HG03354 (cell line): ENCODE measurements at regions not wholly inside any gene's neighbourhood (a gene's known extent, or its start where the extent isn't known, plus 50 kb on each side); places are given as distances from the start of the nearest gene placed in this dataset.

ENCODE experiments used
- ATAC-seq: cut with Tn5 transposase; IDR thresholded peaks from one replicate; pipeline ENCODE4 v1.9.1; 2021; ENCODE audit warnings: mild to moderate bottlenecking; ENCODE audit not compliant: unreplicated experiment, poor library complexity, severe bottlenecking

DNA sequence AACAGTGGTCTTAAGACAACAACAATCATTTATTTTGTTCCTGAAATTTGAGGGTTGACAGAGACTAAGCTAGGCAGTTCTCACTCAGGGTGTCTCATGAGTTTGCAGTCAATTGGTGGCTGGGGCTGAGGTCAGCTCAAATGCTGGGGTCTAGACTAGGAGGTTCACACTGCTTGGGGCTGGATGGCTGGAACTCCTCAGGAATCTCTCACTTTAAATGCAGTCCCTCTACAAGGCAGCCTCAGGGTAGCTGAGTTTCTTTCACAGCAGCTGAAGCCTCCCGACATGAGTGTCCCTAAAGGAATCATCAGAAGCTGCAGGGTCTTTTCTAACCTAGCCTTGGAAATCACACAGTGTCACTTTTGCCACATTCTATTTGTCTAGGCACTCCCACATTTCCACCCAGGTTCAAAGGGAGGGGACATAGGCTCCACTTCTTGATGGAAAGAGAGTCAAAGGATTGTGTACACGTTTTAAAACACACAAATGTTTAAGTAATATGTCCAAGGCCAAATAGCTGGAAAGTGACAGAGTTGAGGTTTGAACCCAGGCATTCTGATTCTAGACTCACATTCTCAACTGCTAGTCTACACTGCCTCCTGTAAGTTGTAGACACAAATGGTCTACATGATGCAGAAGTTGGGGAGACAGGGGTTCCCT lies 133.8 kb downstream of the ZFP36L2 start:
- ATAC-seq: no peak

DNA sequence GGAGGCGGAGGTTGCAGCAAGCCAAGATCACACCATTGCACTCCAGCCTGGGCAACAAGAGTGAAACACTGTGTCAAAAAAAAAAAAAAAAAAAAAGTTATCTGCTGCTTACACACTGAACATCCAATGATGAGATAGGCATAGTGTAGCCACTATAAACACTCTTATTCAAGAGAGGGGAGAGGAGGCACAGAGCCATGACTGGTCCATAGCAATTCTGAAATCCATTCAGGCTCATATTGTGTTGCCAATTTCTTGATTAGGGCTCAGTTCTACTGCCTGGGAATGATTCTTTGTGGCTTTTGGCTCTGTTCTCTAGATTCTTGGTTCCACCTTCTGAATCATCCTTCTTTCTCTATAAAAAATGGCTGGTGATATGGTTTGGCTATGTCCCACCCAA lies 136.1 kb downstream of the ZFP36L2 start:
- ATAC-seq: no peak

DNA sequence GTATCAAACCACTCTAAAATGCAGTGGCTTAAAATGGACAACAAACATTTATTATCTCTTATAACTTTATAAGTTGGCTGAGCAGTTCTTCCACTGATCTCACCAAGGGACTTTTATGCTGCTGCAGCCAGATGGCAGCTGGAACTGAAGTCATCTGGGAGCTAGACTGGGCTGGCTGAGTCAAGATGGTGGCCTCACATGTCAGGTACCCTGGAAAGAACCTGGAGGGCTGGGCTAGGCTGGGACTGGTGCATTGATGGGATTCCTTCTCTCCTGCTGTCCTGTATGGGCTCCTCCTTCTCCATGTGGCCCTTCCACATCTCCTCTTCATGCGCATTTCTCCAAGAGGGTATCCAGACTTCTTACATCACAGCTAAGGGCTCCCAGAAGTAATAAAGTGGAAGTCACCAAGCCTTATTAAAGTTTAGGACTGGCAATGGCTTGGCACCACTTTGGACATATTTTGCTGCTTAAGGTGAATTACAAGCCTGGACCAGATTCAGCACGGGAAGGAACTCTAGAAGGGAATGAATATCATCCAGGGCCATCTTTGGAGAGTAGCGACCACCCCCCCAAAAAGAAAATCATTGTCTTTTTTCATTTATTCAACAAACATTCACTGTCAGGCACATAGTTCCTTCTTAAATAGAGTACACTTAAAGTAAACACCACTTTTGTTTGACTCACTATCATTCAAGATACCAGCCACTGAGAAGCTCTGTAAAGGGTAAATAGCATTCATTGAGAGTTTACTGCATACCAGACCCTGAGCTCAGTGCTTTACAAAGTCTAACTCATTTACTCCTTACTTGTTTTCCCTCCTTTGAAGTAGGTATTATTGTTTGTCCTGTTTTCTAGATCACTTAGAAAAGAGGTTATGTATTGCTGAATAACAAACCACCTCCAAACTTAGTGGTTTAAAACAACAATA lies 138.0 kb downstream of the ZFP36L2 start:
- no peak for ATAC-seq

DNA sequence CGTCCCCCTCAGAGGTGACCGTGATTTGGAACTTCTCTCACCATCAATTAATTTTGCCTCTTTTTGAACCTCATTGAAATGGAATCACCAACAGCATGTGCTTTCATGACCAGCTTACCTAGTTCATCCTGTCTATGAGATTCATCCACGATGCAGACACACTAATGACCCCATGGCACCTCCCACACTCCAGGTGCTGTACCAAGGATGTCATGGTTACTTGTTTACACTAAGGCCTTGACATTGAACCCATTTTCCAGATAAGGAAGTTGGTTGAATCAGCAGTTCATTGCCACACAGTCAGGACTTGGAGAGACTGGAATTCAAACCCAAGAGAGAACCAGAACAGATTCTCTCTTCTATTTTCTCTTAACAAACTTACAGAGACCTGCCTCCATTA lies 139.0 kb downstream of the ZFP36L2 start:
- no peak for ATAC-seq

DNA sequence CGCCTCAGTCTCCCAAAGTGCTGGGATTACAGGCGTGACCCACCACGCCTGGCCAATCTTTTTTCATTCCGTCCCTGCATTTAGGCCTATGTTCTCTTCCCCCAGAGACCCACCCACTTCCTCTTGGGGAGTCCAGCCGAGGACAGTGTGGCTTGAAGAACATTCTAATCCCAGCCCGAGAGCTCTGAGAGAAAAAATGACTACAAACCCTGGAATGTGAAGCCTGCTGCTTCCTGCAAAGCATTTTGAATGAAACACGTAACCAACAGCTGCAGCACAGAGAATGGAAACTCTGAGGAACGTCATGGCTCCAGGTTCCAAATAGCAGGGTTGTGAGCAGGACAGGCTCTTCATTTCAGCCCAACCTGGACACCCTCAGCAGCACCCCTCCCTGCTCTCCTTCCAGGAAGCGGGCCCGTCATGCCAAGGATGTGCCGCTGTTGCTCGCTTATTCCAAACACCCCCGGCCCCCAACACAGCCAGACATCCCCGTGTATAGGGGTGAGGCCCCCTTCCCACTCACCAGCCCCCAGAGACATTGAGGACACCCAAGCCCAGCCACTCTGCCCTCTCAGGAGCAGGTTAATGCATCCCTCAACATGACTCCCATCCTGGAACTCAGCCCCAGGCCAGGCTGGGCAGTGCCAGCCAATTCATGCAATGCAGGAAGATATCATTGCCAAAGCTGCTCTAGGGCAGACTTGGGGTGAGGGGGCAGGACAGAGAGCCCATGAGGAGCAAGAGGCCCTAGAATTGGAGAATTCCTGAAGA lies 139.8 kb downstream of the ZFP36L2 start:
- ATAC-seq: no peak

DNA sequence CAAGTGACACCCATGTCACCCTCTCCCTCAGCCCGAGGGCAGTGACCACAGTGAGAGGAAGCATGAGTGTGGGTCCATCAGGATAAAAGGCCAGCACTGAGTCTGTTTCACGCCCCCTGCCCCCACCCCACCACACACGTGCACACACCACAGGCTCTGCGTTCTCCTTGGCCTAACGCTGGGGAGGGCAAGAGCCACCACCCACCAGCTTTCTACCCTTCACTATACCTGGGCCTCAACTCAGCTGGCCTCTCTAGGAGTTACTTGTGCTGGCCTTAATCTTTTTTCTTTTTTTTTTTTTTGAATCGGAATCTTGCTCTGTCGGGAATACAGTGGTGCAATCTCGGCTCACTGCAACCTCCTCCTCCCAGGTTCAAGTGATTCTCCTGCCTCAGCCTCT lies 140.5 kb downstream of the ZFP36L2 start:
- ATAC-seq: no peak

DNA sequence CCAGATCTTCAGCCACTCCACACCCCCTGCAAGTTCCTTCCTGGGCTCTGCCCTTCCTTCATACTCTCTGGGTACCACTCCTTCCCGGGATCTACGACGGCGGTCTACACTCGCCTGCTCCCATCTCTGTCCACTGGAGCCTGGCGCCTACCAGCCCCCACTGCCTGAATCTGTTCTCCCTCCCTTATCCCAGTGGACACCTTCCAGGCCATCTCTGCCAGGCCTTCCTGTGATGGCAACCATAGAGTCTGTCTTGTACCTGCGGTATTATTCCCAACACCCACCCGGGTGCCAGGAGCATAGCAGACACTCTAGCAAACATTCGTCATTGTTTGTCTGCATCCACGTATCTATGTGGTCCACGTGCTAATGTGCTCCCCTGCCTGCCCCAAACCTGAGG lies 140.9 kb downstream of the ZFP36L2 start:
- ATAC-seq: no peak

DNA sequence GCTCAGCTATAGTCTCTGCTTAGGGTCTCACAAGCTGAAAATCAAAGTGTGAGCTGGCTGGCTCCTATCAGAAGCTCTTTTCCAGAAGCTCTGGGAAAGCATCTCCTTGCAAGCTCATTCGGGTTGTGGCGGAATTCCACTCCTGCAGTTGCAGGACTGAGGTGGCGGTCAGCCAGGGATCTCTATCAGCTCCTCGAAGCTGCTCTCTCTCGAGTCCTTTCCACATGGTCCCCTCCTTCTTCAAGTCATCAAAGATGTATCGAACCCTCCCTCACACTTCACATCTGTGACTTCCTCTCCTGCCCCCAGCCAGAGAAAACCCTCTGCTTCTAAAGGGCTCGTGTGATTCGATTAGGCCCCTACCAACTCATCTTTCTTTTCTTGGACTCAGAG lies 141.7 kb downstream of the ZFP36L2 start:
- ATAC-seq: no peak

DNA sequence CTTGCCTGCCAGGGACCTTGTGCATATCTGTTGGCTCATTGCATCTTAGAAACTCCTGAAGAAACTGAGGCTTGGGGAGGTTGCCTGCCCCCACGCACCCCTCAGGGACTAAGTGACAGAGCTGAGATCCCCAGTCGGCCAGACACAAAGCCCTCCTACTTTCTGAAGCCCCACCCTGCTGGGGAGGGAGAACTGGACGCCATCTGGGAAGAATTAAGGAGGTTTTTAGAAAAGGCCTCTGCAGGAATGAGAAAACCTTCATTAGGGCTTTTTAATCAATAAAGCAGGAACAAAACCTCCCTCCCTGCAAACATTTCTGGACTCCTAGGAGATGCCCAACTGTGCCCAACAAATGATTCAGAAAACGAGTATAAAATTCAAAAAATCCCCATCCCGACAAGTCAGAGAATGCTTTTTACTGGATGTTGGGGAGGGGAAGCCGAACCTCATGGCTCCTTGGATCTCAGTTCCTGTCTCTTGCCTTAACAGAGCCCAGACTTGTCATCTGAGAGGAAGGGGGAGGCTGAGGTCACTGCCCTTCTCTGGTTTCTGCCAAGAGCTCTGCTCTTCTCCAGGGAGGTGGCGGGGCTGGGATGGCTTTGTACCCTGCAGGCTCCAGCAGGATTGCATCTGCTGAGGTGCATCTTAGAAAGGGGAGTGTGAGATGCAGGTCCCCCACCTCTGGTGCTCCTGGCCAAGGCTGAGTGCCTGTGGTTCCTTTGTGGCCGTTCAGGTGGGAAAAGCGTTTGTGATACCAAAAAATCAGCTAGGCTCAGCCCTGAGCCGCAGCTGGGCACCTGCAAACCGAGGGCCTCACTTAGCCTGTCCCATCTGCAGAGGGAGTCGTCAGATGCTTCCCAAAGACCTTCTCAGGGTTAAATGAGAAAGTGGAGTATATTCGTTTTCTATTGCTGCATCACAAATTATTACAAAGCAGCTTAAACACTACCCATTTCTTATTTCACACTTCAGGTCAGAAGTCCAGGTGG lies 142.4 kb downstream of the ZFP36L2 start:
- no peak for ATAC-seq

DNA sequence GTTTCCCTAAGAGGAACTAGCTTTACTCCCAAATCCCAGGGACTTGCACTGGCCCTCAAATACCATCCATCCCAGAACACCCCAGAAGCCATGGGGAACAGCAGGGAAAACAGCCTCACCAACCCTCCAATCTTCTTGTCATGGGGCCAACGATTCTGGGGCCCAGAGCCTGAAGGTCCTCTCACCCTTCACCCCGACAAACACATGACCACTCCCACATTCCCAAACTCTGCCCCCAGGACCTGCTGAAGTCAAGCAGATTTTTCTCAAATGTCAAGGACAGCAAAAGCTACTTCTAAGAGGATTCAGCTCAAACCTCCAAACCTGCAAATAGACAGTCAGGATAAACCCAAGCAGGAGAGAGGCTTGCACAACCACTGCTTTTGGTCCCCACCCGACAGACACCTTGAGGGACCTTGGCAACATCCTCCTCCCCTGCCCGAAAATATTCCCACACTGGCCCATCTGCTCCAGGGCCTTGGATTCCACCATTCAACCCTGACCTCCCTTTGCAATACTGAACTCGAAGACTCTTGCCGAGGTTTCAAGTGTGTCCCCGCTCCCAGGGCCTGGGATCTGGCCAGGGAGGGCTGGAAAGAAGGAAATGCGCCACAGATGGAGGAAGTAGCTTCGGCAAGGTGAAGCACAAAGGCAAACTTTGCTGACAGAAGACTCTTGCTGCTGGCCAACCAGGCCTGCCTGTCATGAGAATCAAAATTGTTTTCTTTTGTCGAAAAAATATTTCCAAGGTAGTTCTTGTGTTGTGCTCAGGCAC lies 143.3 kb downstream of the ZFP36L2 start:
- ATAC-seq: no peak

DNA sequence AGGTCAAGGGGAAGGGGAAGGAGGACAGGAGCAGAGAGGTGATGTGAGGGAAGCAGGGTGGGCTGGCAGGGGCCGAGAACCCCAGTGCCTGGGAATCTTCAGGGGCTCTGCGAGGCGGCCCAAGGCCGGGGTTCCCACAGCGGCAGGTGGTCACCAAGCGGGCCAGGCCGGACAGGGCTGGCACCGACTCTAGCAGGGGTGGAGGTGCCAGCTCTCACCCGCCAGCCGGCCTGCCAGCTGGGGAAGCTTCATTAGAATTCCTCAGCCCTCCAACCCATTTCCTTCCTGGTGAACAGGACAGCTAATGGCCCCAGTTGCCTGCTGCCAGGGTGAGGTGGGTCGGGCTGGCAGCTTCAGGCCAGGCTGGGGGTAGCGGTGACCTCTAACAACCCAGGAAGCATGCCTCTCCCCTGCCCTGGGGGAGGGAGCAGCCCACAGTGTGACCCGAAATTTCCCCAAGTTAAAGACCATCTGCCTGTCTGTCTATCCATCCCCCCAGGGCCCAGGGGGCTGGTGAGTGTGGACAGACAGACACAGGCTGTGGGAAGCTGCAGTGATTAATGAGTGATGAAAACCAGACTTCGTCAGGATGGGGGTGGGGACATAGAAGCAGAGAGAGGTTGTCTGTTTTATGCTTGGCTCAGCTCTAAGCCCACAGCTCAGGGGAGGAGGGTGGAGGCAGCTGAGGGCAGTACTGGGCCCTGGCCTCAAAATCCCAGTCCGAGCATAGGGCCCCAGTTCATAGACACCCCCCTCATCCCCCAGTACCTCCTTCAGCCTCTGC lies 144.1 kb downstream of the ZFP36L2 start:
- no peak for ATAC-seq

DNA sequence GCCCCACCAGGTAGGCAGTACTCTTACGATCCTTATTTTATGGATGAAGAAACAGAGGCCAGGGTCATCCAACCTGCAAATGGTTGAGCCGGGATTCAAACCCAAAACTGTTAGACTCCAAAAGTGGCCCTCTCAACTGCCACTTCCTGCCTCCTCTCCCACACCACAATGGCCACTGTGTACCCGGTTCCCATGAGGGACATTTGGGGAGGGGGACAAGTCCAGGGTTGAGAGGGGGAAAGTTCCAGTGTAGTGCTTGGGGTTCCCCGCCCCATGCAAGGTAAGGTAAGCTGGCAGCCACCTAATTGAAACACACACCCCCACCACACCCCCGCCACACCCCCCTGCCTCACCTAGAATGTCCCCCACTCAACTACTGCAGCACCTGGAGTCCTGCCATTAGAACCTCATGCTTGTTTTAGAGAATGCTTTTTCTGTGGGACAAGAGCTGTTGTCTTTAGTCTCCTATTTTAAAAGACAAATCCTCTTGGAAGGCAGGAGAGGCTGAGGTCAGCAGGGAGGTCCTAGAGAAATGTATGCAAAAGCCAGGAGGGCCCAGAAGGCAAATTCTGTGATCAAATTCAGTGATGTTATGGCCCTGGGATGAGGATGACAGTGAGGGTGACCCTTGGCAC lies 145.2 kb downstream of the ZFP36L2 start:
- no peak for ATAC-seq

DNA sequence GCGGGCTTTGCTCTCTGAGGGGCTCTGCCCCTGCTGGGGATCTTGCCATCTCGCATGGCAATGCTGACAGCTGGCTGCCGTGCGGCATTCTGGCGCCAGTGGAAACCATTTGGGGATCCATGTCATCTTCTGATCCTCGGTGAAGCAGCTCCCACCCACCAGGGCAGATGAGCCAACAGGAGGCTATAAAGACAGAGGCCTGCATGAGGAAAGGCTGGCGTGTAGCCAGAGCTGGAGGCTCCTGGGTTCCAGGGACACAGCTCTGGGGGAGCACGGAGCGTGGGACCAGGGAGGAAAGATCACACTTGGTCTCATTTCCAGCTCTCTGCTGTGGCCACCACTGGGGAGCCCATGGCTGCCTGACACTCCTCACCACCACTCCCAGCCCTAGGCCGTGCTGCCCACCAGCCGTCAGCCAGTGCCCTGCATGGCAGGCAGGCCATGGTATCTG lies 145.8 kb downstream of the ZFP36L2 start:
- no peak for ATAC-seq

DNA sequence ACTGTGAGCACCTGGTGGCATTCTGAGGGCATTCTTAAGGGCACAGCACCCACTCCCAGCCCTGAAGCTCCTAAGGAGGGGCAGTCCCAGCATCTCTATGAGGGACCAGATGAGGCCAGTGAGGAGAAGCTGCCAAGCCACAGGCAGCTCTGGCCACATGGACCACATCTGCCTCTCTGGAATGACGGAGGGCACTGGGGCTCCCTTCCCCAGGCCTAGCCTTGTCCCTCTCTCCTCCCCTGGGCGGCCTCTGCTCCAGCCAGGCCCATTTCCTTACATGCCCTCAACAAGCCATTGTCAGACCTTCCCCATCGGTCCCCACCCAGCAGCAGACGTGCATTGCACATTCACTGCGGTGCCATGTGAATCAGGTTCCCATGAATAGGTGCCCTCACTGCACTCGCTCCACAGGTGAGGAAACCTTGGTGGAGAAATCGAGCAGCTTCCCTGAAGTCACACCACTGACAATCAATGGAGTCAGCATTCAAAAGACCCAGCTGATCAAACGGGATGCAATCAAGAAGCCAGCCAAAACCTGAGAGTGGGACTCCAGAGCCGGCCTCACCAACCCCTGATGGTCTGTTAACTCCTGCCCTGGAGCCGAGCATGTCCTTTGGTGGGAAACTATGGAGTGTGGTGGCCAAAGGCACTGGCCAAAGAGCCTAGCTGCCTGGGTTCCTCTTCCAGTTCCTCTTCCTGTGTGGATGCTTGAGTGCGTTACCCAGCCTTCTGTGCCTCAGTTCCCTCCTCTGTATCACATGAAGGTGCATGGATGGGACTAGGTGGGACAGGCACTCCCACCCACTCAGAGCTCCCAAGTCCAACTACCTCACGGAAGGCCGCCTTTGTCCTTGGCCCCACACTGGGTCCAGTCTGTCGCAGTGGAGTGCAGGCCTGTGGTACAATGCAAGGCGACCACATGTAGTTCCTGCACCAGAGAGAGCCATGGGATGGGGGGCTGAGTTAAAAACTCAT lies 147.3 kb downstream of the ZFP36L2 start:
- no peak for ATAC-seq

DNA sequence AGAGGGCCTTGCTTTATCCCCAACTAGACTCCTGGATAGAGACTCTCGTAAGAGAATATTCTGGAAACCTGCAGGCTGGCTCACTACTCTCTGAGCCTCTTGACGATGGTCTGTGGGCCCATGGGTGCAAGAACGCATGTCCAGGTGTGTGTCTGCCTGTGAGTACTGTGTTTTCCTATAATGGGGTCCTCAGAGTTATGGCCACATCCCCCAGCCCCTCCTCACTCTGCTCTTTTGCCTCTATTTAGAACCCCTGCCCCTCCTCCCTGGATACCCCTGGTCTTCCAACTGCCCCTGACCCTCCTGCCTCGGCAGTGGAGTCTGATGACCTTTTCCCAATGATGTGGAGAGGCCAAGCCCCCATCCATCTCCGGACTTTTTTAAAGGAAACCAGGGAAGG lies 148.1 kb downstream of the ZFP36L2 start:
- no peak for ATAC-seq

DNA sequence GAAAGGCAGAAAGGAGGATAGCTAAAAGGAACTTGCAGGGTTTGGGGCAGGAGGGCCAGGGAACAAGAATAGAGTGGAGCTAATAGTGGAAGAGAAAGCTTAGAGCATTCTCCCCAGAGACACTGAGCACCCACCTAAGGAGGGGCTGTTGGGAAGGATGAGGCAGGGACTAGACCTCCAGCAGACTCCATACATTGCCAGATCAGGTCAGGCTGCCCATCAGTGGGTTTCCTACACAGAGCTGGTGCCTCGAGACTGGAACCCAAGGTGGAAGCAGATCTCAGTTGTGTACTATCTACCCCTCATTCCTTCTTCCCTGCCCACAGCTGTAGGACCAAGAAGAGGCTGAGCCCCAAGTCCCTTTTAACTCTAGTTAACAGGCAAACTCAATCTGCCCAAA lies 148.5 kb downstream of the ZFP36L2 start:
- ATAC-seq: no peak
